Neural crest cell (in vitro differentiated cells): ENCODE measurements at regions not wholly inside any gene's neighbourhood (a gene's known extent, or its start where the extent isn't known, plus 50 kb on each side); places are given as distances from the start of the nearest gene placed in this dataset.

Experiments
- DNase-seq: peaks from one replicate; pipeline ENCODE4 v3.0.0; 2021; ENCODE audit warnings: low read depth, mixed read lengths, low spot score
- H3K27ac Mint-ChIP-seq: one replicate; pipeline ENCODE4 v1.8.0; 2021; ENCODE audit warnings: mild to moderate bottlenecking, mixed read lengths; ENCODE audit not compliant: unreplicated experiment
- H3K27me3 Mint-ChIP-seq: 2 replicates; pipeline ENCODE4 v1.8.0; 2021; ENCODE audit warnings: low read depth, mild to moderate bottlenecking, mixed read lengths
- H3K36me3 Mint-ChIP-seq: 2 replicates; pipeline ENCODE4 v1.8.0; 2021; ENCODE audit warnings: low read depth, mild to moderate bottlenecking, mixed read lengths
- H3K4me1 Mint-ChIP-seq: 2 replicates; pipeline ENCODE4 v1.8.0; 2021; ENCODE audit warnings: mixed read lengths
- H3K4me3 Mint-ChIP-seq: one replicate; pipeline ENCODE4 v1.8.0; 2021; ENCODE audit warnings: mild to moderate bottlenecking, mixed read lengths
- H3K9me3 Mint-ChIP-seq: 2 replicates; pipeline ENCODE4 v1.8.0; 2021; ENCODE audit warnings: mixed read lengths
- TF ChIP-seq, protein P1 (sequence below): fragments of 200-600 bp; sonication (generic); conservative IDR thresholded peaks from 2 replicates; pipeline ENCODE4 v1.5.0; 2021; ENCODE audit warnings: antibody characterized with exemption, mild to moderate bottlenecking

- Mint-ChIP-seq H3K27ac (peak overlapping the region; percentile 97), H3K4me3 (peak overlapping the region; percentile 52), H3K36me3 (no peaks in the 10 kb centered on the region), H3K4me1 (peaks cover 70% of the 10 kb centered on the region), H3K27me3 (no peaks in the 10 kb centered on the region), H3K9me3 (peaks cover 4% of the 10 kb centered on the region)
- DNase-seq, result no peak
- TF ChIP-seq, protein P1, sequence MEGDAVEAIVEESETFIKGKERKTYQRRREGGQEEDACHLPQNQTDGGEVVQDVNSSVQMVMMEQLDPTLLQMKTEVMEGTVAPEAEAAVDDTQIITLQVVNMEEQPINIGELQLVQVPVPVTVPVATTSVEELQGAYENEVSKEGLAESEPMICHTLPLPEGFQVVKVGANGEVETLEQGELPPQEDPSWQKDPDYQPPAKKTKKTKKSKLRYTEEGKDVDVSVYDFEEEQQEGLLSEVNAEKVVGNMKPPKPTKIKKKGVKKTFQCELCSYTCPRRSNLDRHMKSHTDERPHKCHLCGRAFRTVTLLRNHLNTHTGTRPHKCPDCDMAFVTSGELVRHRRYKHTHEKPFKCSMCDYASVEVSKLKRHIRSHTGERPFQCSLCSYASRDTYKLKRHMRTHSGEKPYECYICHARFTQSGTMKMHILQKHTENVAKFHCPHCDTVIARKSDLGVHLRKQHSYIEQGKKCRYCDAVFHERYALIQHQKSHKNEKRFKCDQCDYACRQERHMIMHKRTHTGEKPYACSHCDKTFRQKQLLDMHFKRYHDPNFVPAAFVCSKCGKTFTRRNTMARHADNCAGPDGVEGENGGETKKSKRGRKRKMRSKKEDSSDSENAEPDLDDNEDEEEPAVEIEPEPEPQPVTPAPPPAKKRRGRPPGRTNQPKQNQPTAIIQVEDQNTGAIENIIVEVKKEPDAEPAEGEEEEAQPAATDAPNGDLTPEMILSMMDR, result no peak
Observed at GRCh38 chr10:3467052-3467951, 294.7 kb upstream of the PITRM1 start.

GRCh38 chr10:3465406-3465891 is 292.9 kb upstream of the PITRM1 start:
- TF ChIP-seq, protein P1, result no peak
- DNase-seq, result no peak
- H3K36me3 Mint-ChIP-seq, result no peaks in the 10 kb centered on the region
- H3K4me3 Mint-ChIP-seq, result no peak overlapping the region
- peaks cover 6% of the 10 kb centered on the region for H3K9me3 Mint-ChIP-seq
- H3K4me1 Mint-ChIP-seq, result peaks cover 55% of the 10 kb centered on the region
- no peaks in the 10 kb centered on the region for H3K27me3 Mint-ChIP-seq
- H3K27ac Mint-ChIP-seq, result peak overlapping the region; percentile 3

GRCh38 chr10:3464760-3465405 is 292.3 kb upstream of the PITRM1 start:
- Mint-ChIP-seq H3K4me1 (peaks cover 50% of the 10 kb centered on the region), H3K27me3 (no peaks in the 10 kb centered on the region), H3K4me3 (no peak overlapping the region), H3K36me3 (no peaks in the 10 kb centered on the region), H3K27ac (no peak overlapping the region), H3K9me3 (peaks cover 8% of the 10 kb centered on the region)
- DNase-seq, result no peak
- TF ChIP-seq, protein P1, result no peak

GRCh38 chr10:3460420-3461128 is 288.0 kb upstream of the PITRM1 start:
- DNase-seq, result no peak
- H3K4me3 Mint-ChIP-seq, result no peak overlapping the region
- H3K4me1 Mint-ChIP-seq, result peaks cover 21% of the 10 kb centered on the region
- H3K9me3 Mint-ChIP-seq, result peaks cover 18% of the 10 kb centered on the region
- peaks cover 16% of the 10 kb centered on the region for H3K36me3 Mint-ChIP-seq
- no peak overlapping the region for H3K27ac Mint-ChIP-seq
- no peaks in the 10 kb centered on the region for H3K27me3 Mint-ChIP-seq
- TF ChIP-seq, protein P1, result no peak
